Activated CD4-positive, alpha-beta memory T cell treated with anti-CD3 and anti-CD28 coated beads, Interleukin-2, amount 10 ng/mL, durations not matched to agents 7 days and 5 days (primary cell): ENCODE measurements at regions not wholly inside any gene's neighbourhood (a gene's known extent, or its start where the extent isn't known, plus 50 kb on each side); places are given as distances from the start of the nearest gene placed in this dataset.

Source experiments
- CTCF ChIA-PET: fragments of 350-600 bp; sonication (Branson Sonifier 250); formaldehyde crosslinking; loops from one replicate; lab custom pipeline; 2021; ENCODE audit warnings: antibody characterized with exemption, inconsistent platforms; lab: Charles Lee
- POLR2A ChIA-PET: fragments of 350-600 bp; sonication (Branson Sonifier 250); formaldehyde crosslinking; loops from one replicate; lab custom pipeline; 2021; ENCODE audit warnings: antibody characterized with exemption; lab: Charles Lee
- DNase-seq: peaks from one replicate; pipeline ENCODE4 v3.0.0-alpha.2; 2020
- H3K27ac Mint-ChIP-seq: one replicate; pipeline ENCODE4 v1.8.0; 2021; ENCODE audit warnings: mild to moderate bottlenecking, mixed read lengths
- H3K27me3 Mint-ChIP-seq: one replicate; pipeline ENCODE4 v1.8.0; 2021; ENCODE audit warnings: mixed read lengths
- H3K36me3 Mint-ChIP-seq: one replicate; pipeline ENCODE4 v1.8.0; 2021; ENCODE audit warnings: low read depth, mixed read lengths
- H3K4me1 Mint-ChIP-seq: one replicate; pipeline ENCODE4 v1.8.0; 2021; ENCODE audit warnings: mixed read lengths
- H3K4me3 Mint-ChIP-seq: one replicate; pipeline ENCODE4 v1.8.0; 2021; ENCODE audit warnings: mild to moderate bottlenecking, mixed read lengths
- H3K9me3 Mint-ChIP-seq: one replicate; pipeline ENCODE4 v1.8.0; 2021; ENCODE audit warnings: mixed read lengths

DNA sequence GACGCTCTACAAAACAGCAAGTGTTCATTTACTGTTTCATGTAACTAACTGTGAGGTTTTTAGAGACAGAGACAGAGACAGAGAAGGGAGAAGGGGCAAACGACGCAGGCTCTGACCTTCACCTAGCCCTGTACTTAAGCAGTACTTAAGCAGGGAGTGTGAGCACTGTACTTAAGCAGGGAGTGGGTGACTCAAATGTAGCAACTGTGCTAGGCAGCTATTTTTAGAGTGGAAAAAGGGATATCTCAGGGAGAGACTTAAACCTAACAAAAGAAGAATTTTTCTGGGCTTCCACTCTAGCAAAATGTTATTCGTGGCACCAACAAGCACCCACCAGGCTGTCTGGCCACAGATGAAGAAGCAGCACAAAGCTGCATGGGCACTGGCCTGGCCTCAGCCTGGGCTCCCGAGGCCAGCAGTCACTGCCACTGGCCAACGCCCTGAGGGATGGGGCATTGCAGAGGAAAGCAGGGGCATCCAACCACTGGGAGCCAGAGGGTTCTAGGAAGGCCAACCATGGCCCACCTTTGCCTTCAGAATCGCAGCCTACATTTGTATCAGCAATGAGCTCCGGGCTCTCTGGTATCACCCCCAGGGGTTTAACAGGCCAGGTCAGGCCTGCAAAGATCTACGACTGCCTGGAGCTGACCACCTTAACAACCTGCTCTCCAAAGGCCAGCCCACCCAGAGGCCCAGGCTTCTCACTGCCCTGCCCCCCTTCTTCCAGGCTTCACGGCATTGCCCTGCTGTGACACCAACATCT is 154.3 kb downstream of the TTC32 start:
- ChIA-PET POLR2A (no interaction called here), CTCF (no interaction called here)
- Mint-ChIP-seq H3K27me3 (no peaks in the 10 kb centered on the region), H3K36me3 (no peaks in the 10 kb centered on the region), H3K4me3 (no peak overlapping the region), H3K4me1 (no peaks in the 10 kb centered on the region), H3K9me3 (no peaks in the 10 kb centered on the region), H3K27ac (no peak overlapping the region)
- DNase-seq, result no peak

DNA sequence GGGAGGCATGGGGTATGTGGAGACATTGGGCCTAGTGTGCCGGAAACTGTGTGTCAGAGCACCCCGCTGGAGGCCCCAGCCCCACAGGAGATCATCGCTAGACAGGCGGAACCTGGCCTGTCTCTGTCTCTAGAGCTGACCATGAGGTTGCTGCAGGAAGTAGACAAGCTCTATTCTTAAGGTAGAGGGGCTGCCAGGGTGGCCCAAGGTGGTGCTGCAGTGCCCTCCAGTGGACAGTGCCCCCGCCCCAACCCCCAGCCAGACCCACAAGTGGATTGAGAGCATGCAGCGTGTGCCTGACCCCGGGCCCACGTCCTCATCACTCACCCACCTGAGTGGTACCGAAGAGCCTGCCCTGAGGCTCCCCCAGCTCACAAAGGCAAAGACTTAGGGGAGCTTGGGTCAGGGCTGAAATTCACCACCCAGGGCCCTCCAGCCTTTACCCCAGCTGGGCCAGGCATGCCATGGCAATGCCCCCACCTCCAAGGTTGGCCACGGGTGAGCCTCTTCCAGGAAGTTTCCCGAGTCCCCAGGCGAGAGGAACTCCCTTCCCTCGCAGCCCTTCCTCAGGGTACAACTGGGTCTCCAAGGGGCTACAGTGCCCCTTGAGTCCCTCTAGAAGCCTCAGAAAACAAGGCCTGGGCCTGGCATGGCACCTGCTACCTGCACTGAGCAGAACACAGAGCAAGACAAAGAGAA is 155.0 kb downstream of the TTC32 start:
- Mint-ChIP-seq H3K9me3 (no peaks in the 10 kb centered on the region), H3K4me3 (no peak overlapping the region), H3K27me3 (no peaks in the 10 kb centered on the region), H3K27ac (no peak overlapping the region), H3K36me3 (no peaks in the 10 kb centered on the region), H3K4me1 (no peaks in the 10 kb centered on the region)
- DNase-seq, result no peak
- ChIA-PET CTCF (no interaction called here), POLR2A (no interaction called here)

DNA sequence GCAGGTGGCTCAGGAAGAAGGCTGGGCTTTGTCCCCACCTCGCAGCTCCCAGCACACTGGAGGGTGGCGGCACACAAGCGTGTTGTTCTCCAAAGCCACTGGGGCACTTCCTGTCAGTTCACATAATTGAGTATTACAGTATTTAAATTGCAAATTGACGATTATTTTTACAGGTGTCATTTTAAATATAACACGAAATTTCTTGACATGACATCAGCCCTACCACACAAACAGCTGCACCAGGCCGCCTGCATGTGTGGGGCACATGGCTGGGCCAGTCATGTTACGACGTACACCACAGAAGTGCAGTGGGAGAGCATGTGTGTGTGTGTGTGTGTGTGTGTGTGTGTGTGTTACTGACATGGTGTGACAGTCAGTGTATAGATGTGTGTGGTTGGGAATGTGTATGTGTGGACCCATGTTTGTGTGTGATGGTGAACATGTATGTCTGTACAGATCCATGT is 155.6 kb downstream of the TTC32 start:
- no peak for DNase-seq
- Mint-ChIP-seq H3K27me3 (peaks cover 2% of the 10 kb centered on the region), H3K9me3 (no peaks in the 10 kb centered on the region), H3K4me1 (no peaks in the 10 kb centered on the region), H3K36me3 (no peaks in the 10 kb centered on the region), H3K27ac (no peak overlapping the region), H3K4me3 (no peak overlapping the region)
- ChIA-PET CTCF (no interaction called here), POLR2A (no interaction called here)

DNA sequence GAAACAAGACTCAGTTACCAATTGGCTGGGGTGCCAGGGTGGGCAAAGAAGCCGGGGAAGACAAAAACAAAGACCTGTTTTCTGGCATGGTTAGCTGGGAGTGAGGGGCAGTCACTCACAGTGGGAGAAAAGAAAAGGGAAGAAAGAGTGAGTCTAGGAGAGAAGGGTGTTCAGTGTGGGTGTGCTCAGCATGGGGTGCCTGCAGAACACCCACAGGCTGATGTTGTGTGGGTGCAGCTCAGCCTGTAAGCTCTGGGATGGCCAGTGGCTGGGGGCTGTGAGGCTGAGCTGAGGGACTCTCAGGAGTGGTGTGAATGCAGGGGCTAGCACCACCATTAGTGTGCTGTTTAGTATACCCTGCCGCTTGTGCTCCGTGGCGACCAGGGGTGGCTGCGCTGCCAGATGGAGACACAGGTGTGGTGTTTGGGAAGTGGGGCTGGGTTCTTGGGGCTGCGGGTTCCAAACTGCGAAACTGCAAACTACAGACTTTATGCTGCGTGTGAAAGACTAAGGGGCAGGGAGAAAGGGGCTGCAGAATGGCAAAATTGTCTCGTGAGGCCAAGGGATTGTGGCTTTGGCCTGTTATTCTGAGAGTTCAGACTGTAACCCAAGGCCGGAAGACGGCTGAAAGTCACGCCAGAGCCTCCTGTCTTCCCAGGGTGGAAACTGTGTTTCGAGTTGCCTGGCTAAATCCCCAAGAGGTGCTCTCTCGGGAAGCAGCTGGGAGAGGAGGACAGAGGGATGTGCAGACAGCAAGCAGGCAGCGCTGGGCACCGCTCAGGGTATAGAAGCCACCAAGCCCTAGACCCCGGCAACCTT is 156.3 kb downstream of the TTC32 start:
- DNase-seq, result no peak
- ChIA-PET POLR2A (no interaction called here), CTCF (no interaction called here)
- Mint-ChIP-seq H3K27me3 (peaks cover 2% of the 10 kb centered on the region), H3K4me1 (no peaks in the 10 kb centered on the region), H3K27ac (no peak overlapping the region), H3K9me3 (no peaks in the 10 kb centered on the region), H3K4me3 (no peak overlapping the region), H3K36me3 (no peaks in the 10 kb centered on the region)

DNA sequence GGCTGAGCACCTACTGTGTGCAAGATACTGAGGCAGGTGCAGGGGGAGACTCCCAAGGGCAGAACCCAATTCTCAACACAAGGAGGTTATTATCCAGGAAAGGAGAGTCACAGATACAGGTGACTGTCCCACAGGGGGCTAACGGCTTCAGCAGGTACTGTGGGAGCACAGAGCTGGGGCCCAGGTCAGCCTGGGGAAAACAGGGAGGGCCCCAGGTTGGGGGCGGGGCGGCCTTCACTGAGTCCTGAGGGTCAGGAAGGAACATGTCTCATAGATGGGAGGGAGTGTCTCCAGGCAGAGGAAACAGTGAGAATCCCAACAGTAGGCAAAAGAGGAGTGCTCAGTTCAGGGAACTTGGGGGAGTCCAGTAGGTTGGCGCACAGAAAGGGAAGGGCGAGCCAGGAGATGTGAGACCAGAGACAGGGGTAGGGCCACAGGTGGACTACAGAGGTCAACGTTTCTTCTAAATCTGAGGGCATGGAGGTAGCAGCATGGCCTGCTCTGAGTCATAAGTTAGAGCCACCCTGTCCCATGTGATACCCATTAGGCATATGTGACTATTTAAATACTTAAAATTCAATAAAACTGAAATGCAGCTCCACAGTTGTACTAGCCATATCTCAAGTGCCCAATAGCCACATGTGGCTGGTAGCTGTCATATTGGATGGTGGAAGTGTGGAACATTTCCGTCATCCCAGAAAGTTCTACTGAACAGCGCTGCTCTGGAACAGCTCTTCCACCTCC is 157.2 kb downstream of the TTC32 start:
- Mint-ChIP-seq H3K27me3 (peaks cover 5% of the 10 kb centered on the region), H3K9me3 (no peaks in the 10 kb centered on the region), H3K4me3 (no peak overlapping the region), H3K27ac (no peak overlapping the region), H3K4me1 (no peaks in the 10 kb centered on the region), H3K36me3 (no peaks in the 10 kb centered on the region)
- DNase-seq, result no peak
- POLR2A ChIA-PET, result no interaction called here
- CTCF ChIA-PET, result no interaction called here

DNA sequence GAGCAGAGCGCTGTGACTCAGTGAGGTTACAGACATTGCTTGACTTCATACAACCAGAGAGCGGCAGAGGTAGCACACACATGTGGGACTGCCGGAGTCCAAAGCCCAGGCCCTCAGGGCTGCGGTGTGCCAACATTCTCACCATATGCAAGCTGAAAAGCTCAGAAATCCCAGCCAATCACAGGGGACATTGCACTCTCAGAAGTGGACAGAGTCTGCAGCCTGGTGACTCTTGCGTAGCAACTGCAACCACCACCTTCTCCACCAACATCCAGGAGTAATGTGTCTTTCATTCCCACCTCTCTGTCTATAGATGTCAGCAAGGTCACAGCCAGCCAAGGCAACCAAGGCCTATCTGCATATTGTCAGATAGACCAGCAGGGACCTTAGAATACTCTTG is 158.1 kb downstream of the TTC32 start:
- ChIA-PET CTCF (no interaction called here), POLR2A (no interaction called here)
- no peak overlapping the region for H3K4me3 Mint-ChIP-seq
- H3K4me1 Mint-ChIP-seq, result no peaks in the 10 kb centered on the region
- no peaks in the 10 kb centered on the region for H3K9me3 Mint-ChIP-seq
- H3K36me3 Mint-ChIP-seq, result no peaks in the 10 kb centered on the region
- no peak overlapping the region for H3K27ac Mint-ChIP-seq
- no peak for DNase-seq
- peaks cover 5% of the 10 kb centered on the region for H3K27me3 Mint-ChIP-seq

DNA sequence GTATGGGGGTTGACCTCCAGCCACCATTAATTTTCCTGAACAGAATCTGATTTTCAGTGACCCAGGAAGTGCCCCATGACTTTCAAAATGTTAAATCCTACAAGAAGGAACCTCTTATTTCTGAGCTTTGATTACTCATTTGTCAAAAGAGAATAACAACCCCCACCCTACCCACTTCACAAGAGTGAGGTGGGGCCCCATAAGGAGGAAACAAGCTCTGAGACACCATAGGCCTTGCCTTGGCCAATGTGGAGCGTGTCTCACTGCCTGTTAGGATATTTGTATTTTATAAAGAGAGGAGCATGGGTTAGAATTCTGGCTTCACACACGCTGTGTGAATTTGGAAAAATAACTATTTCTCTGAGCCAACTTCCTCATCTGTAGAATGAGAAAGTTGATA is 158.9 kb downstream of the TTC32 start:
- Mint-ChIP-seq H3K4me1 (no peaks in the 10 kb centered on the region), H3K27ac (no peak overlapping the region), H3K27me3 (peaks cover 5% of the 10 kb centered on the region), H3K36me3 (no peaks in the 10 kb centered on the region), H3K4me3 (no peak overlapping the region), H3K9me3 (no peaks in the 10 kb centered on the region)
- CTCF ChIA-PET, result no interaction called here
- POLR2A ChIA-PET, result no interaction called here
- DNase-seq, result no peak

DNA sequence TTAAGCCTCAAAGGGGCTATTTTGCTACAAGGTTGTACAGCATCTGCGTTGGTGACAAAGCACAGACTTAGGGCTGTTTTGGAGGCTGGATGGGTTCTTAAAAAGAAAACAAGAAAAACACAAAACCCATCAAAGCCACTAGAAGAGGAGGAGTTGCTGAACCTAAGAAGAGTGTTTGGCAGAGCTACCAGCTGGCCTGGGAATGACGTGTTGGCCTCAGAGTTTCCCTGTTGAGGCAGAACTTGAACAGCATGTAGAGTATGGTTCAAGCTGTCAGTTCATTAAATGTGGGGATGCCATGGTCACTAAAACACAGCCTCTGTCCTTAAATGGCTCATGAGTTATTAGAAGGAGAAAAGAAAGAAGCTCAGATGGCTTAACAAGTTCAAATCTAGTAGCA is 162.5 kb downstream of the TTC32 start:
- no peak overlapping the region for H3K4me3 Mint-ChIP-seq
- H3K9me3 Mint-ChIP-seq, result no peaks in the 10 kb centered on the region
- DNase-seq, result no peak
- ChIA-PET CTCF (no interaction called here), POLR2A (no interaction called here)
- H3K27me3 Mint-ChIP-seq, result peaks cover 5% of the 10 kb centered on the region
- no peak overlapping the region for H3K27ac Mint-ChIP-seq
- no peaks in the 10 kb centered on the region for H3K4me1 Mint-ChIP-seq
- H3K36me3 Mint-ChIP-seq, result no peaks in the 10 kb centered on the region

DNA sequence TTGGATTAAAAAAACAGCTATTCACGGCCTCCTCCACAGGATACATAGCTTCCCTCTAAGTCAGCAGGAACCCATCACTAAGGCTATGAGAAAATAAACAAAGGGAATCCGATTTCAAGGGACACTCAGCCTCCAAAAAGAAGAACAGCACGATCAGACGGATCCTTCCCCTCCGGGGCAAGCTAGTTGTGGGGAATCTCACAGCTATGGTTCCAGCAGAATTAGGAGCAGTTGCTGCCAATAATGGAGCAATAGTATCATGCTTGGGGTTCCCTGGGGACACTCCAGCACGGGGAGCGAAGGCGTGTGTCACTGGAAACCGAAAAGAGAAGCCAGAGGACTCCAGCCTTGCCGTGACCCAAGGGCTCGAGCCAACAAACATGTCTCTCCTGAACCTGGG is 163.1 kb downstream of the TTC32 start:
- H3K4me1 Mint-ChIP-seq, result no peaks in the 10 kb centered on the region
- H3K27me3 Mint-ChIP-seq, result peaks cover 5% of the 10 kb centered on the region
- no peak overlapping the region for H3K4me3 Mint-ChIP-seq
- no peak for DNase-seq
- H3K36me3 Mint-ChIP-seq, result no peaks in the 10 kb centered on the region
- ChIA-PET CTCF (no interaction called here), POLR2A (no interaction called here)
- H3K9me3 Mint-ChIP-seq, result no peaks in the 10 kb centered on the region
- no peak overlapping the region for H3K27ac Mint-ChIP-seq

DNA sequence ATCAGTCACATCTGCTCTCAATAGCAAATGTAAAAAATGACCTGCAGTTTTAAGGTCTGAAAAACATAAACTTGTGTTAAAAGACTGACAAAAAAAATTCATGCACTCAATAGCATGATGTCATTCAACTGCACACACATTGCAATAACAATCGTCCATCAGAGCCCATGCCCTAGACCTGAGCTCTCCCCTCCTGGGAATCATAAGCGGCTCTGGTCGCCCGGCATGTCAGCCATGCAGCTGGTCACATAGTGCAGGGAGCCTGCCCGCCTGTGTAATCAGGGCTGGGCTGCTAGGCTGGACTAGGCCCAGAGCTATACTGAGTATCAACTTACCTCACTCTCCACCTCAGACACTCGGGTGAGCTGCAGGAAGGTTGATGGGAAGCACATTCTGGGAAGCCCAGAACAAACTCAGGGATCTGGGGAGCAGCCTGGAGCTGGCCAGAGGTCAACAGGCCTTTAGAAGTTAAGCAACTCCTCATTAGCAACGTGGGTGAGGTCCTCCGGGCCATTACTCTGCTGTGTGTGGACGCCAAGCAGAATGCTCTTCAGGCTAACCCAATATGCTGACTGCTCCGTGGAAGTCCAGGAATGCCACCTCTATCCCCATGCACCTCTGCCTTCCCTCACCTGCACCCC is 165.5 kb downstream of the TTC32 start:
- no peak overlapping the region for H3K27ac Mint-ChIP-seq
- no peak overlapping the region for H3K4me3 Mint-ChIP-seq
- H3K4me1 Mint-ChIP-seq, result no peaks in the 10 kb centered on the region
- H3K36me3 Mint-ChIP-seq, result no peaks in the 10 kb centered on the region
- H3K27me3 Mint-ChIP-seq, result peaks cover 9% of the 10 kb centered on the region
- CTCF ChIA-PET, result no interaction called here
- no peaks in the 10 kb centered on the region for H3K9me3 Mint-ChIP-seq
- DNase-seq, result no peak
- POLR2A ChIA-PET, result no interaction called here

DNA sequence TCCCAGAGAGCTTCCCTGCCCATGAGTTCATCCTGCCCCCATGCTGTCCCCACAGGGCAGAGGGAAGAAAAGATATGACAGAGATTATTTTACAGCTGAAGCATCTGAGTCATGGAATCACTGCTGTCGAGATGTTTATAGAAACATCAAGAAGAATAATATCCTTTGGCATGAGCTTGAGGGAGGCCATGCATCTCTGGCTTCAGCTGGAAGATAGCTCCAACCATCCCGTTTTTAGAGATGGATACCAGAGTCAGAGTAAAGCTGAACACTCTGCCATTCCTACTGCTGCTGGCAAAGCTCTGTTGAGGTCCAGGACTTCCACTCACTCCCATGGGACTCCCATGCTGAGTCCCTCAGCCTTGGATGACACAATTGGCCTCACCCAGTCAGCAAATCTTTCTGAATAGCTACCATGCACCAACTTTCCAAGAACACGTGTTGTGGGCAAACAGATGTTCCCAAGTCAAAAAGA is 167.8 kb downstream of the TTC32 start:
- Mint-ChIP-seq H3K4me3 (no peak overlapping the region), H3K27ac (no peak overlapping the region), H3K4me1 (no peaks in the 10 kb centered on the region), H3K9me3 (no peaks in the 10 kb centered on the region), H3K36me3 (no peaks in the 10 kb centered on the region), H3K27me3 (peaks cover 5% of the 10 kb centered on the region)
- no peak for DNase-seq
- CTCF ChIA-PET, result no interaction called here
- POLR2A ChIA-PET, result no interaction called here

DNA sequence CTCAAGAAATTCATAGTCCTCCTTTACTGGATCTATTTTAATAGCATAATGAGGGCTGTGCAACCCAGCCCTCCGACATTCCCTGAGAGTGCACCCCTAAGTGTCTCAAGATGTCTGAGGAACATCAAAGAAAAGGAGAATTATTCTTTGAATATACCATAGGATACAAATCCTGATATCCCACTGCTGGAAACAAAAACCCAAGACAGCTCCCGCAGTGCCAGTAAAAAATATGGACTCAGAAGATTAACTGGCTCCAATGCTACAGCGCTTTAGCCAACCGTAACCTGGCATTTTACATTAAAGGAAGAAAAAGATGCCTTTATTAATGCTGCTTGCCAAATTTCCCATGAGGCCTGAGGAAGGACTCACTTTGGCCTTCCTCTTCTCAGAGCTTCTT is 168.4 kb downstream of the TTC32 start:
- no peak overlapping the region for H3K4me3 Mint-ChIP-seq
- peaks cover 5% of the 10 kb centered on the region for H3K27me3 Mint-ChIP-seq
- no peak overlapping the region for H3K27ac Mint-ChIP-seq
- no peak for DNase-seq
- H3K9me3 Mint-ChIP-seq, result no peaks in the 10 kb centered on the region
- ChIA-PET CTCF (no interaction called here), POLR2A (no interaction called here)
- H3K4me1 Mint-ChIP-seq, result no peaks in the 10 kb centered on the region
- H3K36me3 Mint-ChIP-seq, result no peaks in the 10 kb centered on the region
